IMR-90 (cell line): ENCODE measurements at regions not wholly inside any gene's neighbourhood (a gene's known extent, or its start where the extent isn't known, plus 50 kb on each side); places are given as distances from the start of the nearest gene placed in this dataset.

ENCODE experiments used
- ATAC-seq: fragments of 200-7000 bp; cut with Tn5 transposase; 2 replicates; pipeline ENCODE4 v1.9.1; 2020; ENCODE audit warnings: low read depth, mild to moderate bottlenecking, moderate library complexity
- BruUV-seq: library from RNA; stranded (reverse); fragments of 400-500 nt; replicated peaks from 2 replicates; lab custom pipeline; 2021; lab: Mats Ljungman, UMichigan
- CTCF ChIA-PET: fragments of 300-600 bp; formaldehyde crosslinking; extraction: SDS; loops from one replicate; lab custom pipeline; 2021; ENCODE audit warnings: antibody characterized with exemption; lab: Yijun Ruan, JAX
- POLR2A ChIA-PET: fragments of 300-600 bp; sonication (Branson Sonifier 250); formaldehyde crosslinking; loops from one replicate; lab custom pipeline; 2022; ENCODE audit warnings: antibody characterized with exemption; ENCODE audit not compliant: unreplicated experiment; lab: Charles Lee
- DNase-seq: peaks from one replicate; pipeline ENCODE4 v3.0.0; 2013
- H2AFZ ChIP-seq: replicated peaks from 2 replicates; pipeline ENCODE3; 2013; ENCODE audit warnings: low read length, mild to moderate bottlenecking; ENCODE audit not compliant: poor library complexity
- H2AK5ac ChIP-seq: 2 replicates; pipeline ENCODE4 v1.6.1; 2013; ENCODE audit warnings: low read depth, low read length, inconsistent platforms
- H2AK9ac ChIP-seq: replicated peaks from 2 replicates; pipeline ENCODE3; 2013; ENCODE audit warnings: mild to moderate bottlenecking, low read depth, low read length, moderate library complexity; ENCODE audit not compliant: poor library complexity
- H2BK120ac ChIP-seq: 2 replicates; pipeline ENCODE4 v1.6.1; 2013; ENCODE audit warnings: low read depth, low read length, inconsistent platforms
- H2BK15ac ChIP-seq: 3 replicates; pipeline ENCODE4 v1.6.1; 2013; ENCODE audit warnings: low read depth, low read length, inconsistent platforms
- H2BK20ac ChIP-seq: 2 replicates; pipeline ENCODE4 v1.6.1; 2013; ENCODE audit warnings: low read depth, mild to moderate bottlenecking, inconsistent platforms, low read length, moderate library complexity
- H2BK5ac ChIP-seq: 2 replicates; pipeline ENCODE4 v1.6.1; 2013; ENCODE audit warnings: mild to moderate bottlenecking, low read depth, low read length, inconsistent platforms; ENCODE audit not compliant: poor library complexity, severe bottlenecking
- H3K14ac ChIP-seq: replicated peaks from 2 replicates; pipeline ENCODE4 v1.6.1; 2013; ENCODE audit warnings: low read depth, low read length, inconsistent platforms
- H3K18ac ChIP-seq: 2 replicates; pipeline ENCODE4 v1.6.1; 2013; ENCODE audit warnings: low read depth, low read length, control low read depth
- H3K23ac ChIP-seq: 2 replicates; pipeline ENCODE4 v1.6.1; 2013; ENCODE audit warnings: low read depth, low read length, inconsistent platforms
- H3K27ac ChIP-seq: 2 replicates; pipeline ENCODE4 v1.5.1; 2013; ENCODE audit warnings: mild to moderate bottlenecking, control low read depth, low read length; ENCODE audit not compliant: insufficient read depth
- H3K27me3 ChIP-seq: 2 replicates; pipeline ENCODE4 v1.6.1; 2013; ENCODE audit warnings: low read length; ENCODE audit not compliant: control insufficient read depth, insufficient read depth
- H3K36me3 ChIP-seq: 2 replicates; pipeline ENCODE4 v1.6.1; 2013; ENCODE audit warnings: low read length, mixed read lengths; ENCODE audit not compliant: control insufficient read depth, insufficient read depth
- H3K4ac ChIP-seq: 2 replicates; pipeline ENCODE4 v1.6.1; 2013; ENCODE audit warnings: low read depth, low read length, inconsistent platforms
- H3K4me1 ChIP-seq: 2 replicates; pipeline ENCODE4 v1.6.1; 2013; ENCODE audit warnings: low read length, mixed read lengths; ENCODE audit not compliant: control insufficient read depth, insufficient read depth
- H3K4me2 ChIP-seq: 2 replicates; pipeline ENCODE4 v1.6.1; 2013; ENCODE audit warnings: low read depth, mild to moderate bottlenecking, control low read depth, low read length, moderate library complexity
- H3K4me3 ChIP-seq: 2 replicates; pipeline ENCODE4 v1.5.1; 2013; ENCODE audit warnings: low read depth, mild to moderate bottlenecking, control low read depth, low read length, moderate library complexity; ENCODE audit not compliant: insufficient read depth
- H3K56ac ChIP-seq: 2 replicates; pipeline ENCODE4 v1.6.1; 2013; ENCODE audit warnings: low read length, inconsistent platforms; ENCODE audit not compliant: insufficient read depth; ENCODE audit errors: extremely low read depth
- H3K79me1 ChIP-seq, 2 experiments: 2 replicates each; pipeline ENCODE4 v1.6.1; 2013; ENCODE audit warnings: low read length in 2 of 2, inconsistent platforms in 1 of 2, low read depth in 1 of 2
- H3K9ac ChIP-seq: 2 replicates; pipeline ENCODE4 v1.6.1; 2013; ENCODE audit warnings: low read depth, low read length, control low read depth
- H3K9me1 ChIP-seq: 2 replicates; pipeline ENCODE4 v1.6.1; 2013; ENCODE audit warnings: low read length, inconsistent platforms; ENCODE audit not compliant: insufficient read depth
- H3K9me3 ChIP-seq: 2 replicates; pipeline ENCODE4 v1.6.1; 2013; ENCODE audit warnings: low read length; ENCODE audit not compliant: control insufficient read depth, insufficient read depth
- H4K20me1 ChIP-seq: 2 replicates; pipeline ENCODE4 v1.6.1; 2013; ENCODE audit warnings: low read length, inconsistent platforms; ENCODE audit not compliant: insufficient read depth
- H4K5ac ChIP-seq: 2 replicates; pipeline ENCODE4 v1.6.1; 2013; ENCODE audit warnings: mild to moderate bottlenecking, low read depth, low read length, control low read depth
- H4K8ac ChIP-seq, 2 experiments: 2 replicates each; pipeline ENCODE4 v1.6.1; 2013; ENCODE audit warnings: low read depth in 2 of 2, low read length in 2 of 2, control low read depth in 1 of 2, inconsistent platforms in 1 of 2
- H4K91ac ChIP-seq: 2 replicates; pipeline ENCODE4 v1.6.1; 2013; ENCODE audit warnings: low read depth, low read length, inconsistent platforms; ENCODE audit not compliant: insufficient read depth
- BHLHE40 ChIP-seq: fragments of 150-350 bp; IDR thresholded peaks from 2 replicates; pipeline ENCODE4 v1.6.1; 2016; ENCODE audit warnings: mild to moderate bottlenecking, low read depth, low read length
- CEBPB ChIP-seq: IDR thresholded peaks from 2 replicates; pipeline ENCODE4 v1.6.1; 2012; ENCODE audit warnings: low read depth, low read length, improper control_type of control experiment
- CHD1 ChIP-seq: IDR thresholded peaks from 2 replicates; pipeline ENCODE4 v1.6.1; 2012; ENCODE audit warnings: low read depth, low read length, improper control_type of control experiment
- ELK1 ChIP-seq: fragments of 150-350 bp; IDR thresholded peaks from 2 replicates; pipeline ENCODE4 v1.6.1; 2016; ENCODE audit warnings: low read depth, mild to moderate bottlenecking, low read length, moderate library complexity, borderline replicate concordance
- FOS ChIP-seq: fragments of 150-350 bp; IDR thresholded peaks from 2 replicates; pipeline ENCODE4 v1.6.1; 2016; ENCODE audit warnings: low read depth, low read length
- MAFK ChIP-seq: IDR thresholded peaks from 2 replicates; pipeline ENCODE4 v1.6.1; 2012; ENCODE audit warnings: low read depth, low read length, improper control_type of control experiment
- MAZ ChIP-seq: IDR thresholded peaks from 2 replicates; pipeline ENCODE4 v1.6.1; 2012; ENCODE audit warnings: low read depth, mild to moderate bottlenecking, low read length, improper control_type of control experiment, moderate library complexity, borderline replicate concordance
- MXI1 ChIP-seq: IDR thresholded peaks from 2 replicates; pipeline ENCODE4 v1.6.1; 2012; ENCODE audit warnings: low read depth, mild to moderate bottlenecking, low read length, moderate library complexity, borderline replicate concordance
- NFE2L2 ChIP-seq: fragments of 150-350 bp; IDR thresholded peaks from 2 replicates; pipeline ENCODE4 v1.6.1; 2016; ENCODE audit warnings: low read depth, mild to moderate bottlenecking, low read length
- POLR2A ChIP-seq: IDR thresholded peaks from 2 replicates; pipeline ENCODE4 v1.6.1; 2012; ENCODE audit warnings: mild to moderate bottlenecking, low read depth, low read length
- RAD21 ChIP-seq: IDR thresholded peaks from 2 replicates; pipeline ENCODE4 v1.6.1; 2012; ENCODE audit warnings: low read length, improper control_type of control experiment
- RCOR1 ChIP-seq: IDR thresholded peaks from 2 replicates; pipeline ENCODE4 v1.6.1; 2012; ENCODE audit warnings: mild to moderate bottlenecking, low read length, improper control_type of control experiment; ENCODE audit not compliant: insufficient replicate concordance
- RFX5 ChIP-seq: IDR thresholded peaks from 2 replicates; pipeline ENCODE4 v1.8.0; 2012; ENCODE audit warnings: low read depth, mild to moderate bottlenecking, low read length, moderate library complexity
- SMC3 ChIP-seq: fragments of 150-350 bp; IDR thresholded peaks from 2 replicates; pipeline ENCODE4 v1.6.1; 2016; ENCODE audit warnings: low read depth, mild to moderate bottlenecking, antibody characterized with exemption, low read length, moderate library complexity
- WGBS, 2 experiments: methylation state at CpG; one replicate each; pipeline versions ENCODE4 v1.1.5 to v1.1.7; 2013; ENCODE audit warnings: missing lambda C conversion rate in 2 of 2; ENCODE audit not compliant: insufficient read length in 1 of 2; ENCODE audit errors: extremely low coverage in 2 of 2; 5-methylcytosine and 5-hydroxymethylcytosine counted together
- dilution Hi-C: fragments of 300-500 bp; cut with HindIII; formaldehyde crosslinking; loops from one replicate; pipeline ENCODE4 v1.14.3; 2018; ENCODE audit warnings: low sequenced_read_pairs; ENCODE audit not compliant: unreplicated experiment
- in situ Hi-C: fragments of 300-500 bp; cut with MboI; formaldehyde crosslinking; loops from 3 replicates; pipeline ENCODE4 v1.14.3; 2019; ENCODE audit warnings: low sequenced_read_pairs, inconsistent platforms, mixed read lengths
- intact Hi-C: fragments of 100-400 bp; cut with micrococcal nuclease; formaldehyde crosslinking; loops from 2 replicates; pipeline ENCODE4 v1.10.0; 2022
- TF ChIP-seq, protein P1 (sequence below): conservative IDR thresholded peaks from 2 replicates; pipeline ENCODE4 v1.5.1; 2012; ENCODE audit warnings: mild to moderate bottlenecking, low read depth, low read length, improper control_type of control experiment
- TF ChIP-seq, protein P2 (sequence below): fragments of 150-350 bp; IDR thresholded peaks from 2 replicates; pipeline ENCODE4 v1.6.1; 2017; ENCODE audit warnings: mild to moderate bottlenecking, antibody characterized with exemption, low read length, low read depth

GRCh38 chr7:79664884-79665676 lies 211.6 kb upstream of the MAGI2 start:
- Histone ChIP-seq H4K20me1 (no peaks in the 10 kb centered on the region), H3K4ac (no peak overlapping the region), H3K27me3 (no peaks in the 10 kb centered on the region), H4K91ac (no peak overlapping the region), H3K4me1 (no peaks in the 10 kb centered on the region; the same call in 1 of the 2 replicates), H3K4me2 (no peak overlapping the region), H2BK5ac (no peak overlapping the region), H4K5ac (no peak overlapping the region), H2BK15ac (no peak overlapping the region), H3K4me3 (no peak overlapping the region), H2BK120ac (no peak overlapping the region), H3K18ac (no peak overlapping the region), H3K56ac (no peak overlapping the region), H3K23ac (no peak overlapping the region), H3K9ac (no peak overlapping the region), H3K9me1 (no peaks in the 10 kb centered on the region), H2BK20ac (no peak overlapping the region), H2AFZ (no peak overlapping the region), H3K79me1 (no peaks in the 10 kb centered on the region), H3K14ac (no peak overlapping the region), H4K8ac (no peak overlapping the region), H2AK9ac (no peak overlapping the region), H3K36me3 (no peaks in the 10 kb centered on the region), H3K9me3 (peaks cover 3% of the 10 kb centered on the region; the same call in 1 of the 2 replicates), H3K27ac (no peak overlapping the region), H2AK5ac (no peak overlapping the region)
- TF ChIP-seq MAZ (no peak), RAD21 (no peak), BHLHE40 (no peak), RFX5 (no peak), POLR2A (no peak), RCOR1 (no peak), SMC3 (no peak), CEBPB (no peak), MXI1 (no peak), MAFK (no peak), NFE2L2 (no peak), FOS (no peak), ELK1 (no peak), CHD1 (no peak)
- TF ChIP-seq, protein P1, sequence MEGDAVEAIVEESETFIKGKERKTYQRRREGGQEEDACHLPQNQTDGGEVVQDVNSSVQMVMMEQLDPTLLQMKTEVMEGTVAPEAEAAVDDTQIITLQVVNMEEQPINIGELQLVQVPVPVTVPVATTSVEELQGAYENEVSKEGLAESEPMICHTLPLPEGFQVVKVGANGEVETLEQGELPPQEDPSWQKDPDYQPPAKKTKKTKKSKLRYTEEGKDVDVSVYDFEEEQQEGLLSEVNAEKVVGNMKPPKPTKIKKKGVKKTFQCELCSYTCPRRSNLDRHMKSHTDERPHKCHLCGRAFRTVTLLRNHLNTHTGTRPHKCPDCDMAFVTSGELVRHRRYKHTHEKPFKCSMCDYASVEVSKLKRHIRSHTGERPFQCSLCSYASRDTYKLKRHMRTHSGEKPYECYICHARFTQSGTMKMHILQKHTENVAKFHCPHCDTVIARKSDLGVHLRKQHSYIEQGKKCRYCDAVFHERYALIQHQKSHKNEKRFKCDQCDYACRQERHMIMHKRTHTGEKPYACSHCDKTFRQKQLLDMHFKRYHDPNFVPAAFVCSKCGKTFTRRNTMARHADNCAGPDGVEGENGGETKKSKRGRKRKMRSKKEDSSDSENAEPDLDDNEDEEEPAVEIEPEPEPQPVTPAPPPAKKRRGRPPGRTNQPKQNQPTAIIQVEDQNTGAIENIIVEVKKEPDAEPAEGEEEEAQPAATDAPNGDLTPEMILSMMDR = no peak
- TF ChIP-seq, protein P2, sequence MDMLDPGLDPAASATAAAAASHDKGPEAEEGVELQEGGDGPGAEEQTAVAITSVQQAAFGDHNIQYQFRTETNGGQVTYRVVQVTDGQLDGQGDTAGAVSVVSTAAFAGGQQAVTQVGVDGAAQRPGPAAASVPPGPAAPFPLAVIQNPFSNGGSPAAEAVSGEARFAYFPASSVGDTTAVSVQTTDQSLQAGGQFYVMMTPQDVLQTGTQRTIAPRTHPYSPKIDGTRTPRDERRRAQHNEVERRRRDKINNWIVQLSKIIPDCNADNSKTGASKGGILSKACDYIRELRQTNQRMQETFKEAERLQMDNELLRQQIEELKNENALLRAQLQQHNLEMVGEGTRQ = no peak
- POLR2A ChIA-PET = no interaction called here
- in situ Hi-C loops = no loop called here
- intact Hi-C loops = no loop called here
- WGBS, 2 experiments = 80% methylated on average over 2 of the region's 2 CpGs; no CpG with 5 or more reads in 1 of the 2 experiments
- BruUV-seq = no TSS peak
- dilution Hi-C loops = no loop called here
- DNase-seq (no peak), ATAC-seq (no peak)
- CTCF ChIA-PET = no interaction called here
